ENCODE measurements at regions not wholly inside any gene's neighbourhood (a gene's known extent, or its start where the extent isn't known, plus 50 kb on each side); places are given as distances from the start of the nearest gene placed in this dataset.

DNA sequence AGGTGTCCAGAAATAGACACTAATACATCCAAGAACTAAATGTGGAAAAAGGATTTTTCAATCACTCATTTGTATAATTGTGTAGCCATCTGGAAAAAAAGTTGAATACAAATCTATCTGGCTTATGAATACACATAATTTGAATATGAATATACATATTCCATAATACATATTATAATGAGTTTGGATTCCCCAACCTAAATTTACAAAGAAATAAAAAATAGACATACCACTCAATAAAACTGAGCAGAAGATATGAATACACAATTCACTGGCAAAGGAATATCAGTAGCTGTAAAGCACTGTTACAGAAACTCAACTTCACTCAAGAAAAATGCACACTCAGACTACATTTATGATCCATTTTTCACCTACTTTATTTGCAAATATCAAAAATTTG is 121.9 kb upstream of the EDIL3 start:
- TF ChIP-seq, protein P1, sequence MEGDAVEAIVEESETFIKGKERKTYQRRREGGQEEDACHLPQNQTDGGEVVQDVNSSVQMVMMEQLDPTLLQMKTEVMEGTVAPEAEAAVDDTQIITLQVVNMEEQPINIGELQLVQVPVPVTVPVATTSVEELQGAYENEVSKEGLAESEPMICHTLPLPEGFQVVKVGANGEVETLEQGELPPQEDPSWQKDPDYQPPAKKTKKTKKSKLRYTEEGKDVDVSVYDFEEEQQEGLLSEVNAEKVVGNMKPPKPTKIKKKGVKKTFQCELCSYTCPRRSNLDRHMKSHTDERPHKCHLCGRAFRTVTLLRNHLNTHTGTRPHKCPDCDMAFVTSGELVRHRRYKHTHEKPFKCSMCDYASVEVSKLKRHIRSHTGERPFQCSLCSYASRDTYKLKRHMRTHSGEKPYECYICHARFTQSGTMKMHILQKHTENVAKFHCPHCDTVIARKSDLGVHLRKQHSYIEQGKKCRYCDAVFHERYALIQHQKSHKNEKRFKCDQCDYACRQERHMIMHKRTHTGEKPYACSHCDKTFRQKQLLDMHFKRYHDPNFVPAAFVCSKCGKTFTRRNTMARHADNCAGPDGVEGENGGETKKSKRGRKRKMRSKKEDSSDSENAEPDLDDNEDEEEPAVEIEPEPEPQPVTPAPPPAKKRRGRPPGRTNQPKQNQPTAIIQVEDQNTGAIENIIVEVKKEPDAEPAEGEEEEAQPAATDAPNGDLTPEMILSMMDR (IDR thresholded peaks at IDR 0.05; ENCODE audit: insufficient read depth, low read depth, low read length) = no peak
- no peak for TF ChIP-seq EZH2 (IDR thresholded peaks at IDR 0.05; ENCODE audit: insufficient read depth, low read length)
